NCI-H2227 (cell line): ENCODE measurements at regions not wholly inside any gene's neighbourhood (a gene's known extent, or its start where the extent isn't known, plus 50 kb on each side); places are given as distances from the start of the nearest gene placed in this dataset.

Source experiments
- DNase-seq: peaks from one replicate; lab custom pipeline; 2025; ENCODE audit not compliant: unreplicated experiment; lab: John Stamatoyannopoulos, UW

DNA sequence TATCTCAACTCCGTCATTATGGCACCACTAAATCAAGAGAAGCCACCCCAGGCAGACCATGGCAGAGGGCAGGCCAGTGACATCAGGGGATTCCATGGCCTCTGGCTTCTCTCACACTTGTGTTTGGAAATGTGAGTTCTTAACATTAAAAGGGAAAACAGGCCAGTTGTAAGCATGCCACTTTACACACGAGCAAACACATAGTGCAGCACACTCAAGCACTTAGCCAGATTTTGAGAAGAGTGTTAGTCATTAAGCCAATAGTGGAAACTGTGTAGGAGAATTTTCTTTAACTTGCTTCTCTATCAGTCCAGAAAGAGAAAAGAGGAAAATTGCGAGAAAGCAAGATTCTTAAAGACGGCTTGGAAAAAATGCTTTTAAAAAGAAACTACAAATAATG lies 401.5 kb downstream of the TDRD3 start:
- no peak for DNase-seq

DNA sequence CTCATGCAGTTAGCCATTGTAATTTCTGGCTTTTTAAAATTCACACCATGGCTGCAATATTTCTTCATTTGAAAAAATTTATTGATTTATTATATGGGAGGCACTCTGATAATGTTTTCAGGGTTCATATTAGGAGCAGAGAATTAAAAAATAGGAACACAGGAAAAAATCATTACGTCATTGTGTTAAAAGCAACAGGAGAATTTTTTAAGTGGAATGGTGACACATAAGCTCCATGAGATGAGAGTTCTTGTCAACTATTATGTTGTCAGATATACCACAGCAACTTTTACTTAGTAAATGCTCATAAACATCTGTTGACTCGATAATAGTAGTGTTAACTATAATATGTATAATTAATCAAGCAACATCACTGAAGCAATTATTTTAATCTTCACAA lies 400.1 kb downstream of the TDRD3 start:
- no peak for DNase-seq

GRCh38 chr13:60794751-60795150 lies 397.7 kb downstream of the TDRD3 start:
- peak; percentile 14 for DNase-seq

DNA sequence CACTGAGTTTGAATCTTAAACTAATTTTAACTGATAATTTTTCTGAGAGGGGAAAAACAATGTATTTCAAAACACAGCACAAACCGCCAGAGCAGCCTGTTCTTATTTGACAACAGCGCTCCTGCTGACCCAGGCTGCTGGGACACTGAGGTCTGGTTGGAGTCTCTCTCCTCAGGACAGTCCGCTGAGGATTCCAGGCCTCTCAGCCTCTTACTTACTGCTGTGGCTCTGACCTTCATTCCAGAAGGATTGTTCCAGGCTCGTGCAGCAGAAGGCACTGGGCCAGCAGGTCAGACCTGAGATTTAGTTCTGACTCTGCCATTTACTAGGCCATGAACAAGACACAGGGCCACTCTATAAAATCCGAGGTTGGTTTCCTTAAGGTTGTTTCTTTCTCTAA lies 393.6 kb downstream of the TDRD3 start:
- DNase-seq: no peak

- DNase-seq: no peak
Measured at GRCh38 chr13:60788156-60788829, 391.3 kb downstream of the TDRD3 start.

DNA sequence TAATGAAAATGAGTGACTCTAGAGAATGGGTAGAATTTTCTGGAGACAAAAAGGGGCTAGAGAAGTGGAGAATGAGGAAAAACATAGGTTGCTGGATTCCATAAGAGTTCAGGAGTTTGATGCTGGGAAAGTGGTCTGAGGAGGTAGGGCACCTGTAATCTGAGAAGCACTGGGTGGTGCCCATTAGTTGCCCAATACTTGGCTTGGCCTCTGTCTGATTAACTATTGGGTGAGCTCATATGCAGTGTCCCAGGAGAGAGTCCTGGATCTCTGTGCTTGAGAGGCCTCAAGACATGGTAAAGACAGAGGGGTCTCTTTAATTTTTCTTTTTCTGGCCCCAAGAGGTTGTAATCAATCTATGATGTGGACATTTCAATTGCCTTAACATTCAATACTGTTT lies 390.1 kb downstream of the TDRD3 start:
- DNase-seq: no peak

DNA sequence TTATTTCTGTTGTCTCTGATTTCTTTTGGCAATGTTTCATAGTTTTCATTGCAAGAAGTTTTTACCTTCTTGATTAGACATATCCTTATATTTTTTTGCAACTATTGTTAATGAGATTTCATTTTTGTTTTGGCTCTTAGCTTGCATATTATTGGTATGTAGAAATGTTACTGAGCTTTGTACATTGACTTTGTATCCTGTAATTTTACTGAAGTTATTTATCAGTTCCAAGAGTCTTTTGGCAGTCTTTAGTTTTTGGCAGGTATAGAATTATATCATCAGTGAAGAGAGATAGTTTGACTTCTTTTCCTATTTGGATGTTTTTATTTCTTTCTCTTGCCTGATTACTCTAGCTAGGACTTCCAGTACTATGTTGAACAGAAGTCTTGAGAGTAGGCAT lies 375.7 kb downstream of the TDRD3 start:
- DNase-seq: no peak

GRCh38 chr13:60765700-60766411 lies 368.8 kb downstream of the TDRD3 start:
- DNase-seq: no peak

DNA sequence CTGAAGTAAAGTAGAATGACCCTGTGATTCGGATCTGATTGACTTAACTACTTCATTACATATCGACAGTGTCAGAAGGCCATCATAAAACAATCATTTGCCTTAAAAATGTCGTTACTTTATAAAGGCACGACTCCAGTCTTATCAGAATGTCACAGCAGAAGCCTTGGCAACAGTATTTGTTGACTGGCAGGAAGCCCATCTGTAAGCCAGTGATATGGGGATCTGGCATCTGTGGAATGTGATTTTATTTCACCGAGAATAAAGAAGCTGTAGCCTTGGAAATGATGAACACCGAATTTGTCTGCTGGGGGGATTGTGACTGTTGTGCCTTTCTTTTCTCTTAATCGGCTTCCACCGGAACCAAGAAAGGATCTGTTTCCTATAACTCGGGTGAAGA lies 362.5 kb downstream of the TDRD3 start:
- no peak for DNase-seq

- DNase-seq: no peak
Measured at GRCh38 chr13:60758637-60759036, 361.6 kb downstream of the TDRD3 start.

- no peak for DNase-seq
Measured at GRCh38 chr13:60757501-60758215, 360.6 kb downstream of the TDRD3 start.

- DNase-seq: no peak
Measured at GRCh38 chr13:60756306-60756705, 359.3 kb downstream of the TDRD3 start.

DNA sequence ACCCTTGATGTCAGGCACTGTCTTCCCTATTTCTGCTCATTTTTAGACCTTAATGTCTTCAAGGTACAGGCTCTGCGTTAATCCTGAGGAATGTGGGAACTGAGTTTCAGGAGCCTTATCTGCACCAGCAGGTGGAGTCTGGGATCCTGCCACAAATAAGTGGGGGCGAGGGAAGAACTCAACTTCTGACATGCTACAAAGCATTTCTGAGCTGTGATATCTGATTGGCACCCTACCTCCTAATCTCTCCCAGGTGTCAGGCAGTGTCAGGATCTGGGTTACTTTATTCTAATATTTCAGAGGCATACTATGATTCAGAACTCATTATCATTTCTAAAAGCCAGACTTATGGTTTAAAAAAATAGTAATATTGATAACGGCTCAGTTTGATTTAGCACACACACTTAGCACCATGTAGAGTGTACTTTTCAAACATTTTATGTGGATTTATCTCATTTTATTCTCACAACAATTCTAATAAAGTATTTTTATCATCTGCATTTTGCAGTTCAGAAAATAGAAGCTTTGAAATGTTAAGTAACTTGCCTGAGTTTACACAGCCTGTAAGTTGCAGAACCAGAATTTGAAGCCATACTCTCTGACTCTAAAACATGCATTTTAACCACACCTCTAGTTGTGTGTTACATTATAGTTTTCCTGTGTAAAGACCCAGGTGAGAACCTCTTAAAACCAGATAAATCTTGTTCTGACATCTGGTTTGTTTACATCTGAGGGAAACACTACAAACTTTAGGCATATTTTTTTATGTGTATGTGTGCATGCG lies 358.6 kb downstream of the TDRD3 start:
- DNase-seq: no peak

GRCh38 chr13:60754211-60755090 lies 357.4 kb downstream of the TDRD3 start:
- no peak for DNase-seq

GRCh38 chr13:60753641-60754040 lies 356.6 kb downstream of the TDRD3 start:
- no peak for DNase-seq

GRCh38 chr13:60745343-60745742 lies 348.3 kb downstream of the TDRD3 start:
- no peak for DNase-seq

GRCh38 chr13:60733933-60734332 lies 336.9 kb downstream of the TDRD3 start:
- no peak for DNase-seq

GRCh38 chr13:60727140-60727539 lies 330.1 kb downstream of the TDRD3 start:
- no peak for DNase-seq

DNA sequence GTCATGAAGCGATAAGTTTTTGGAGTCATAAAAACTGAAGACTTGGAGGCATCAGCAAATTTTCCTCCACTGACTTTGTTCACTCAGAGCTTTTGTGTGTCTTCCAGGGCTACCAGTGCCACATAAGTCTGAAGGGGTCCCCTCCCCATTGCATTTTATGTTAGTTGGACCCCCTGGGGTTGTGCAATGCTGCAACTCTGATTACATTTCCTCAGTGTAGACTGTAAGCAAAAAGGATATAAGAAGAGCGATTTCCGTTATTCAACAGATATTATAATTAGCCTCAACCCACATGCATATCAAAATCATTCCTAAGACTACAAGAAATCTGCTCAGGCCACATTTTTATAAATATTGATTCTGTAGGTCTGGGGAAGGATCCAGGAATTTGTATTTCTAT lies 324.0 kb downstream of the TDRD3 start:
- peak; percentile 29 for DNase-seq

DNA sequence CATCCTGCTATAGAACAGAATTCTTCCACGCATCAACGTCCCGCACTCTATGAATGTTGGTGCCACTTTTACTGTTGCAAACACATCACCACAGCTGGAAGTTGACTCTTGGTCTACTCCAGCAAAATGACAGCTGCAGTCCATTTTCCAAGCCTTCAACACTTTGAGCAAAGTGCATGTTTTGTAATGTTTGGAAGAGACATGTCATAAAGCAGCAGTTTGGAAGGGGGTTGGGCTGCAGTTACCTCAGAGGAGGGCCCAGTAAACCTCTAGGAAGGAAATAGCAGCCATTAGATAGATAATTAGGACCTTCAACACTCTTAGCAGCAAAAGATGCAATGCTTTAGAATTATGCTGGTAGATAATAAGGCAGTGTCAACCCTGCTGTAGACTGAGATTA lies 323.6 kb downstream of the TDRD3 start:
- DNase-seq: peak; percentile 57
